OCI-LY7 (cell line): ENCODE measurements at regions not wholly inside any gene's neighbourhood (a gene's known extent, or its start where the extent isn't known, plus 50 kb on each side); places are given as distances from the start of the nearest gene placed in this dataset.

Source experiments
- BruUV-seq: library from RNA; stranded (reverse); fragments of 400-500 nt; replicated peaks from 2 replicates; lab custom pipeline; 2021; lab: Mats Ljungman, UMichigan
- CTCF ChIA-PET: fragments of 300-600 bp; sonication (Branson Sonifier 250); formaldehyde crosslinking; loops from one replicate; lab custom pipeline; 2022; ENCODE audit warnings: antibody characterized with exemption; ENCODE audit not compliant: unreplicated experiment; lab: Charles Lee
- POLR2A ChIA-PET: fragments of 300-600 bp; sonication (Branson Sonifier 250); formaldehyde crosslinking; loops from one replicate; lab custom pipeline; 2022; ENCODE audit warnings: antibody characterized with exemption; lab: Charles Lee
- DNase-seq: peaks from one replicate; pipeline ENCODE4 v3.0.0-alpha.2; 2015; ENCODE audit warnings: low spot score
- H2AFZ ChIP-seq: fragments of 200-600 bp; sonication (generic), shearing (Covaris generic); 2 replicates; pipeline ENCODE4 v1.6.1; 2014; ENCODE audit warnings: mild to moderate bottlenecking, antibody characterized with exemption, low read length, moderate library complexity
- H3K27ac ChIP-seq: fragments of 200-600 bp; sonication (generic); 2 replicates; pipeline ENCODE4 v1.5.1; 2014; ENCODE audit warnings: mixed run types, low read depth, mild to moderate bottlenecking, moderate library complexity, low read length, inconsistent platforms; ENCODE audit not compliant: poor library complexity, severe bottlenecking
- H3K36me3 ChIP-seq: fragments of 200-600 bp; sonication (generic); 2 replicates; pipeline ENCODE4 v1.6.1; 2014; ENCODE audit warnings: mild to moderate bottlenecking, antibody characterized with exemption, low read length, moderate library complexity, mixed read lengths; ENCODE audit not compliant: insufficient read depth
- H3K4me1 ChIP-seq: fragments of 200-600 bp; sonication (generic); 2 replicates; pipeline ENCODE4 v1.5.1; 2014; ENCODE audit warnings: mild to moderate bottlenecking, low read length; ENCODE audit not compliant: insufficient read depth, poor library complexity, severe bottlenecking
- H3K4me2 ChIP-seq: fragments of 200-600 bp; sonication (generic); 2 replicates; pipeline ENCODE4 v1.6.1; 2014; ENCODE audit warnings: mild to moderate bottlenecking, low read length
- H3K4me3 ChIP-seq: fragments of 200-600 bp; sonication (generic); 2 replicates; pipeline ENCODE4 v1.5.1; 2014; ENCODE audit warnings: mild to moderate bottlenecking, low read depth, low read length; ENCODE audit not compliant: poor library complexity, severe bottlenecking
- H3K79me2 ChIP-seq: fragments of 200-600 bp; sonication (generic); 2 replicates; pipeline ENCODE4 v1.6.1; 2016; ENCODE audit warnings: low read depth, mild to moderate bottlenecking, low read length, moderate library complexity, mixed read lengths; ENCODE audit not compliant: insufficient read depth
- H3K9me2 ChIP-seq: fragments of 200-600 bp; sonication (generic); 2 replicates; pipeline ENCODE4 v1.6.1; 2016; ENCODE audit warnings: mild to moderate bottlenecking, low read length, mixed read lengths; ENCODE audit not compliant: insufficient read depth
- H3K9me3 ChIP-seq: fragments of 200-600 bp; sonication (generic); 2 replicates; pipeline ENCODE4 v1.6.1; 2014; ENCODE audit warnings: mild to moderate bottlenecking, mixed run types, low read length, mixed read lengths
- H4K20me1 ChIP-seq: fragments of 200-600 bp; sonication (generic); 2 replicates; pipeline ENCODE4 v1.6.1; 2014; ENCODE audit warnings: mild to moderate bottlenecking, antibody characterized with exemption, low read length, moderate library complexity, mixed read lengths; ENCODE audit not compliant: insufficient read depth
- EZH2phosphoT487 ChIP-seq: fragments of 200-600 bp; sonication (generic); IDR thresholded peaks from 2 replicates; pipeline ENCODE4 v1.6.1; 2018; ENCODE audit warnings: low read depth, borderline replicate concordance, mild to moderate bottlenecking, mixed run types, antibody characterized with exemption, low read length, moderate library complexity, mixed read lengths
- intact Hi-C: fragments of 100-400 bp; cut with micrococcal nuclease; formaldehyde crosslinking; loops from one replicate; pipeline ENCODE4 v1.10.0; 2022; ENCODE audit not compliant: unreplicated experiment
- TF ChIP-seq, protein P1 (sequence below): fragments of 200-600 bp; sonication (generic); conservative IDR thresholded peaks from 2 replicates; pipeline ENCODE4 v1.5.1; 2014; ENCODE audit warnings: mild to moderate bottlenecking, antibody characterized with exemption, low read length, moderate library complexity, mixed read lengths

DNA sequence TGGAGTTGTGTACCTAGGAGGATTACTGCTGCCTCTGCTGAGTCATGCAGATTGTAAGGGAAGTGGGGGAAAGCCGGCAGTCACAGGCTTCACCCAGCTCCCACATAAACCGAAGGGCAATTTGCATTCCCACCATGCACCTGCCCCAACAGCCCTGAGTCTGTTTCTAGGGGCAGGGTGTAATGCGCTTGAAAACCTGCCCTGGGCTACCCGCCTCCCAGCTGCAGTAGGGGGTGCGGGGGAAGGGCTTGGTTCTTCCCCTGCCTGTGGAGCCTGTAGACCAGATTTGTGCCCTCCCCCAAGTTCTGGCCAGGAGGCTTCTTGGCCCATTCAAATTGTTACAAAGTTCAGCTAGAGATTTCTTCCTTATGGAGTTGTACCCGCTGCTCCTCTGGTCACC lies 269.2 kb upstream of the DDX53 start:
- Histone ChIP-seq H2AFZ (no peak overlapping the region), H4K20me1 (no peaks in the 10 kb centered on the region), H3K4me1 (no peaks in the 10 kb centered on the region), H3K4me2 (no peak overlapping the region), H3K4me3 (no peak overlapping the region), H3K27ac (no peak overlapping the region), H3K9me2 (no peaks in the 10 kb centered on the region), H3K9me3 (no peaks in the 10 kb centered on the region), H3K36me3 (no peaks in the 10 kb centered on the region), H3K79me2 (no peaks in the 10 kb centered on the region)
- intact Hi-C loops: no loop called here
- TF ChIP-seq, protein P1, sequence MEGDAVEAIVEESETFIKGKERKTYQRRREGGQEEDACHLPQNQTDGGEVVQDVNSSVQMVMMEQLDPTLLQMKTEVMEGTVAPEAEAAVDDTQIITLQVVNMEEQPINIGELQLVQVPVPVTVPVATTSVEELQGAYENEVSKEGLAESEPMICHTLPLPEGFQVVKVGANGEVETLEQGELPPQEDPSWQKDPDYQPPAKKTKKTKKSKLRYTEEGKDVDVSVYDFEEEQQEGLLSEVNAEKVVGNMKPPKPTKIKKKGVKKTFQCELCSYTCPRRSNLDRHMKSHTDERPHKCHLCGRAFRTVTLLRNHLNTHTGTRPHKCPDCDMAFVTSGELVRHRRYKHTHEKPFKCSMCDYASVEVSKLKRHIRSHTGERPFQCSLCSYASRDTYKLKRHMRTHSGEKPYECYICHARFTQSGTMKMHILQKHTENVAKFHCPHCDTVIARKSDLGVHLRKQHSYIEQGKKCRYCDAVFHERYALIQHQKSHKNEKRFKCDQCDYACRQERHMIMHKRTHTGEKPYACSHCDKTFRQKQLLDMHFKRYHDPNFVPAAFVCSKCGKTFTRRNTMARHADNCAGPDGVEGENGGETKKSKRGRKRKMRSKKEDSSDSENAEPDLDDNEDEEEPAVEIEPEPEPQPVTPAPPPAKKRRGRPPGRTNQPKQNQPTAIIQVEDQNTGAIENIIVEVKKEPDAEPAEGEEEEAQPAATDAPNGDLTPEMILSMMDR: no peak
- TF ChIP-seq EZH2phosphoT487: no peak
- ChIA-PET CTCF (no interaction called here), POLR2A (no interaction called here)
- no TSS peak for BruUV-seq
- no peak for DNase-seq

DNA sequence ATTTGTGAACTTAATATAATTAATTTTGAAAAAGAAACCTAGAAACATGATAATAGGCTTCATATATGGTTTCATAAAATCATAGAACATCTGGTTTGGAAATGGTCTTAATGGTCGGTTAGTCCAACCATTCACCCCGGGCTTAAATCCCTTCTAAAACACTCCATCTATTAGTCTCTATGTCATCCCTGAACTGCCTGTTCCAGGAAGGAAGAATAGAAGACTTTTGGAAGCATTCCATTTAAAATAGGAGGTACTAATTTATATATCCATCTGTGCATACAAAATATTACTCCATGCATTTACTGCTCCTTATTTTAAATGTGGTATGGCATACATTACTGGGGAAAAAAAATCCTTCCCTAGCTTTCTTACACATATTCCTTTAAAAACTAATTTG lies 262.2 kb upstream of the DDX53 start:
- CTCF ChIA-PET: no interaction called here
- Histone ChIP-seq H3K9me2 (no peaks in the 10 kb centered on the region), H3K36me3 (no peaks in the 10 kb centered on the region), H2AFZ (no peak overlapping the region), H3K4me2 (no peak overlapping the region), H3K79me2 (no peaks in the 10 kb centered on the region), H3K4me1 (no peaks in the 10 kb centered on the region), H4K20me1 (no peaks in the 10 kb centered on the region), H3K27ac (no peak overlapping the region), H3K4me3 (no peak overlapping the region), H3K9me3 (no peaks in the 10 kb centered on the region)
- TF ChIP-seq, protein P1: no peak
- TF ChIP-seq EZH2phosphoT487: no peak
- intact Hi-C loops: no loop called here
- POLR2A ChIA-PET: interaction anchor here (0.8 kb wide), 1 partner anchor 62 kb away, joined by 3 read pairs; no protein-coding TSS in a partner anchor
- no TSS peak for BruUV-seq
- DNase-seq: no peak

DNA sequence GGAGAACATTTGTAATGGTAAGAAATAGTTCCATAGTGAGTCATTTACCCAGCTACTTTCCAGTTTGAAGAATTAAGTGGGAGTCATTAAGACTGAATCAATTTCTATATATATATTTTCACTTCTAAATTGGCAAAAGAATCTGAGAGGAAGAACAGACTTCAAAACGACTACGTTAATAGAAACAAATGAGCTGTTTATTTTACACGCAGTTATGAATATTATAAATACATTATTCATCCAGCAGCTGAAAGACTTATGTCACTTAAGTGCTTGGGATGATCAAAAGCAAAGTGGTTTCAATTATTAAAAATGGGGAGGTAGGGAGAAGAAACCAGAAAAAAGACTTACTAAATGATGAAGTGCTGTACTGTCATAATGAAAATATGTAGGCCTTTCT lies 260.5 kb upstream of the DDX53 start:
- ChIA-PET CTCF (no interaction called here), POLR2A (interaction anchor here (0.6 kb wide), 1 partner anchor 386 kb away, joined by 5 read pairs; no protein-coding TSS in a partner anchor)
- H4K20me1 ChIP-seq: no peaks in the 10 kb centered on the region
- H3K79me2 ChIP-seq: no peaks in the 10 kb centered on the region
- no peak for DNase-seq
- H3K4me3 ChIP-seq: no peak overlapping the region
- BruUV-seq: no TSS peak
- no peak overlapping the region for H3K27ac ChIP-seq
- no peak overlapping the region for H2AFZ ChIP-seq
- intact Hi-C loops: no loop called here
- H3K4me2 ChIP-seq: no peak overlapping the region
- TF ChIP-seq, protein P1: no peak
- no peak for TF ChIP-seq EZH2phosphoT487
- no peaks in the 10 kb centered on the region for H3K9me2 ChIP-seq
- no peaks in the 10 kb centered on the region for H3K4me1 ChIP-seq
- H3K9me3 ChIP-seq: no peaks in the 10 kb centered on the region
- H3K36me3 ChIP-seq: no peaks in the 10 kb centered on the region
